GM12864 (cell line): ENCODE measurements at regions not wholly inside any gene's neighbourhood (a gene's known extent, or its start where the extent isn't known, plus 50 kb on each side); places are given as distances from the start of the nearest gene placed in this dataset.

Experiments used
- DNase-seq: peaks from one replicate; pipeline ENCODE4 v3.0.0-alpha.2; 2011; ENCODE audit warnings: low read depth
- H3K4me3 ChIP-seq: 2 replicates; pipeline ENCODE4 v1.5.1; 2011; ENCODE audit warnings: mild to moderate bottlenecking, low read depth, low read length, control low read depth
- CTCF ChIP-seq: IDR thresholded peaks from 2 replicates; pipeline ENCODE4 v1.5.1; 2011; ENCODE audit warnings: low read depth, mild to moderate bottlenecking, moderate library complexity, low read length, control low read depth, inconsistent platforms; ENCODE audit errors: missing control alignments

GRCh38 chr14:51554953-51555352 lies 96.8 kb upstream of the FRMD6 start:
- no peak overlapping the region for H3K4me3 ChIP-seq
- peak; percentile 25 for TF ChIP-seq CTCF
- no peak for DNase-seq

GRCh38 chr14:51561141-51561540 lies 90.6 kb upstream of the FRMD6 start:
- TF ChIP-seq CTCF: no peak
- no peak overlapping the region for H3K4me3 ChIP-seq
- DNase-seq: no peak

GRCh38 chr14:51562816-51563215 lies 88.9 kb upstream of the FRMD6 start:
- H3K4me3 ChIP-seq: no peak overlapping the region
- TF ChIP-seq CTCF: no peak
- no peak for DNase-seq

- TF ChIP-seq CTCF: no peak
- no peak for DNase-seq
- H3K4me3 ChIP-seq: no peak overlapping the region
These were observed 88.2 kb upstream of the FRMD6 start for GRCh38 chr14:51563560-51563959.

- no peak for TF ChIP-seq CTCF
- DNase-seq: no peak
- H3K4me3 ChIP-seq: no peak overlapping the region
These were observed 87.2 kb upstream of the FRMD6 start for GRCh38 chr14:51564460-51564859.

- no peak overlapping the region for H3K4me3 ChIP-seq
- DNase-seq: no peak
- no peak for TF ChIP-seq CTCF
These were observed 86.6 kb upstream of the FRMD6 start for GRCh38 chr14:51564986-51565604.

- TF ChIP-seq CTCF: no peak
- no peak for DNase-seq
- no peak overlapping the region for H3K4me3 ChIP-seq
These were observed 84.7 kb upstream of the FRMD6 start for GRCh38 chr14:51566831-51567582.
